Medulla oblongata (tissue), 1 donor: ENCODE measurements at regions not wholly inside any gene's neighbourhood (a gene's known extent, or its start where the extent isn't known, plus 50 kb on each side); places are given as distances from the start of the nearest gene placed in this dataset.
"Not testable (repeated sequence)": the region's sequence is repeated elsewhere in the genome, so short reads cannot be mapped to it uniquely, and the experiment has no call there.

Source experiments
- DNase-seq: peaks from one replicate; pipeline ENCODE4 v3.0.0-alpha.2; 2015; ENCODE audit errors: extremely low spot score

DNA sequence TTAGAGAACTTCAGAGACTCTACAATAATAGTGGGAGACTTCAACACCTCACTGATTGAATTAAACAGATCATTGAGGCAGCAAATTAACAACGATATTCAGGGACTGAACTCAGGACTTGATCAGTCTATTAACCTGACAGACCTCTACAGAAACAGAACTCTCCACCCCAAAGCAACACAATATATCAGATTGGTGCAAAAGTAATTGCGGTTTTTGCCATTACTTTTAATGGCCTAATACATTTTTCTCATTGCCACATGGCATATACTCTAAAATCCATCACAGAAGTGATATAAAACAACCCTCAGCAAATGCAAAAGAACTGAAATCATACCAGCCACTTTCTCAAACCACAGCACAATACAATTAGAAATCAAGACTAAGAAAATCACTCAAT is 298.1 kb upstream of the SGO1 start:
- DNase-seq, result no peak

DNA sequence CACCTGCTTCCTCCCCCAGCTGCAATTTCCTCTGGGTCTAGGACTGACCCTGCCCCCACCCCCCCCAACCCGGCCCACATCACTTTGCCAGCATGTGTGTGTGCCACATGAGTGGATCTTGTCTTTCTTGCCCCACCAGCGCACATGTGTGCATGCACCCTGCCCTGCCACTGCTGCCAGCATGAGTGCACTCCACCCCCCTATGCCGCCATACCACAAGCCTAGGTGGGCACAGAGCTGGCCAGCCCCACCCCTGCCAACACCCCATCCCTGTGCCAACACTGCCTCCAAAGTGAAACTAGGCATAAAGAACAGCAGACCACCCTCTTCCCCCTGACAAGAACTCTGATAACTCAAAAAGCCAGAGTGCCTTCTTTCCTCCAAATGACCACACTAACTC is 296.3 kb upstream of the SGO1 start:
- DNase-seq, result no peak

DNA sequence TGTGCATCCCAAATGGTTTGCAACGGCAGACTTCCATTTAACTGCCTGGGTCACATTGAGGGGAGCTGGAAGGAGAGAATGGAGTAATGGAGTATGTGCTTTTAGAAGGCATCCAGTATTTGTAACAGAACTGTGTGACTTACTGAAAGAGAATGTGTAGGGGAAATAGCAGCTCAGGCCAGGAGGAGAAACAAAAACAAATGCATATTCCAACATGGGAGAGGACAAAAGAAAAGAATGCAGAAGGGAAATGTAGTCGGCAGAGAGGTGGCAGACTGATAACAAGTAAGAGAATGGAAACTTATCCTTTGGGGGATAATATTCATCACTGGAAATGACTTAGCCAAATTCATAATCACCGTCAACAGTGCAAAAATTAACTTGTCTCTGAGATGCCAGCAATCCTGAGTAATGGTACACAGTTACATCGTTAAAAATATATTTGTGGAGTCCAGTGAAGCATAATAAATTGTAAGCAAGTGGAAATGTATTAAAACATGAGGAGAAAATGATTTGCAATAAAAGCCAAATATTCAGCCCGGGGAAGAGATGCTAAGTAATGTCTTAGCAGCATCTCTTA is 294.9 kb upstream of the SGO1 start:
- no peak for DNase-seq

DNA sequence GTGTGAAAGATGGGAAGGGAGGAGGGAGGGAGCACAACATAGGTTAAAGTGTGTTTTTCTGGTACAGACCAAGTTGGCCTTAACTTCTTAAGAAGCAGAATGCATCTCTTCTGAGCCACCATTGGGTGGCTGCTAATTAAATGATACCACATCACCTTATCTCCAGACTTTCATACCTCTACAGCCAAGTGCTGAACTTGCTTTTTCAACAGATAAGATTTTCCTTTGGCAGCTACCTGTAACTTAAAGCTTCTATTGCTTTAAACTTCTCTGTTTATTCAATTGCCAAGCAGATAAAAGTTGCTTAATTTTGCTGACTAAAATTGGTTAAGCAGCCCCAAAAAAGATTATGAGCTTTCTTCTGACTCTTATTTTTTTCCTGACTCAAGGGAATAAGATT is 292.4 kb upstream of the SGO1 start:
- DNase-seq, result no peak

- DNase-seq, result not testable (repeated sequence)
These were observed 278.2 kb upstream of the SGO1 start for GRCh38 chr3:20464237-20464636.

DNA sequence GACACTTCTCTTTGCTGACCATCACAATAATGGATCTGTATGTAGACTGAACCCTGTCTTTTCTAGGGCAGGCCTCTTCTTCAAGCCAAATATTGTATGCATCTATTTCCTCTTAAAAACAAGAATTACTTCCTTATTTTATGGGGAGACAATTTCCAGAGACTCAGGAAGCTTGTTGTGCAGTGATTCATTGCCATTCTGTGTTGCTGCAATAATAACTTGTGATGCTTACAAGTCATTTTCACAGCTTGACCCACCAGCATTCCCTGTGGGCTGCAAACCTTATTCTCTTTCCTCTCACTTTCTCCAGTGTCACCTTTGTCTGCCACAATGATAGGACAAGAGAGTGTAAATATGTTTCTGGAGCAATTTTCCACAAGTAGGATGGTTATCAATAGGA is 276.7 kb upstream of the SGO1 start:
- DNase-seq, result no peak

- DNase-seq, result no peak
These were observed 276.2 kb upstream of the SGO1 start for GRCh38 chr3:20462226-20462625.

DNA sequence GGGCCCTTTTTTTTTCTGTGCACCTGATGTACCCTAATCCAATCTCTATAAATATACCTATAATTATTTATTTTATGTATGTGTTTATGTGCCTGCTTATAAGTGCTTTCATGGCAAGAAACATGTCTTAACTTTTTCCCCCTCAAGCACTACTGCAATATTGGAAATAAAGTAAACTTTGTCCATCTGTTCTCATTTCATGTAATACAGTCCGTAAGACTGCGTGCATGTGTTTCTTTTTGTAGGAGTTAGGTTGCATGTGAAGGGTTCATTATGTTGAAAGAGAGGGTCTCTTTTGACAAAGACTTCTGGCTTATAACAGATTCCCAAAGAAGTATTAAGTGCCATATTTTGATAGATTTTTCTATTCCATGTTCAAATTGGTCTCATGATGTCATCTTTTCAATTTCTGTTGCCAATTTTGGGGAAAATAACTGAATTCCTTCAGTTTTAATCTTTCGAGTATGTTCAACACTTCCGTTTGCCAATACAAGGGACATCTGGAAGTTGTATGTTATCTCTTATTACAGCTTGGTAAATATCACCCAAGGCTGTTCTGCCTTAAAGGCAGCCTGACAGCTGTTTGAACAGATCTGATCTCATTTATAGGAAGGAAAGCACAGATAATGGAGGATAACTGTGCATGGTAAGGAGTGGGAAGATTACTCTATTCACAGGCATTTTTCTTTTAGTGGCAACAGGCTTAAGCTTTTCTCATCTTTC is 273.1 kb upstream of the SGO1 start:
- no peak for DNase-seq

DNA sequence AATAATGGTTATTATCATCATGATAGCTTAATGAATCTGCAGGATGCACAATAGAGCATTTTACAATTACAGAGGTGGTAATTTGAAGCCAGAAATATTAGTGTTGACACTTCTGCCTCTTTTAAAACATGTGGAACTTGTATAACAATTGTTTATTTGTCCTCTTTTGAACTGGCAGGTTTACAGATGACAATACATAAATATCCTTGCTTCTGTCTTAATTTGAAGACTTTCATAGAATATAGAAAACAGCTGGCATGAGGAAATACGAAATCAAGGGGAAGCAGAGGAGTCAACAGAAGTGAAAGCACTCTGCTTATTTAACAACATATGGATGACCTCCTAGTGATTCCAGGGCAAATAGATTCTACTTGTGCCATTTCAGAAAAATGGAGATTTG is 270.5 kb upstream of the SGO1 start:
- no peak for DNase-seq

- no peak for DNase-seq
These were observed 265.2 kb upstream of the SGO1 start for GRCh38 chr3:20451170-20451569.

DNA sequence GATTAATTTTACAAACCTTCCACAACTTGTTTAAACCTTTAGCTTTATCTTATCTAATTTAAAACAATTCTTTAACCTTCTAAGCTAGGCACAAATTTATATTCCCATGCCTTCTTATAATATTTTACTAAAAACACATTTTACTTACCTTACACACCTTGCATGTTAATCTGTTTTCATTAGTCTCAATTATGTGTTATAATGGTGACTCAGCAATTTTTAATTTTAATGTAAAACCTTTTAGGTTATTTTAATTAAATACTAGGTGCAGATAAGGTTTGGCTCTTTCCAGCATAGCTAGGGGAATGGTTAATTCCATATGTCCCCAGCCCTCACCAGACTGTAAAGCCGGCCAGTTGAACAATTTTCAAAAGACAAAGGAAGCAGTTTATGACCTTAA is 264.6 kb upstream of the SGO1 start:
- no peak for DNase-seq

DNA sequence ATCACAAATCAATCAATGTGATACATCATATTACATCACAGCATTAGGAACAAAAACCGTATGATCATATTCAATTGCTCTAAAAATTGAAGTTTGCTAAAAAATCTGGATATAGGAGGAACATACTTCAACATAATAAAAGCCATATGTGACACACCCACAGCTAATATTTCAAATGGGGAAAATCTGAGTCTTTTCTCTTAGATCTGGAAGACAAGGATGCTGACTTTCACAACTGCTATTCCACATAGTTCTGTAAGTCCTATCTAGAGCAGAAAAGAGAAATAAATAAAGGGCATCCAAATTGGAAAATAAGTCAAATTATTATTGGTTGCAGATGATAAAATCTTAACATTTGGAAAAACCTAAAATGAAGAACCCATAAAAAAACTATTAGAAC is 256.8 kb upstream of the SGO1 start:
- DNase-seq, result no peak

- DNase-seq, result not testable (repeated sequence)
These were observed 241.3 kb upstream of the SGO1 start for GRCh38 chr3:20427268-20427667.

- no peak for DNase-seq
These were observed 239.1 kb upstream of the SGO1 start for GRCh38 chr3:20425138-20425537.

DNA sequence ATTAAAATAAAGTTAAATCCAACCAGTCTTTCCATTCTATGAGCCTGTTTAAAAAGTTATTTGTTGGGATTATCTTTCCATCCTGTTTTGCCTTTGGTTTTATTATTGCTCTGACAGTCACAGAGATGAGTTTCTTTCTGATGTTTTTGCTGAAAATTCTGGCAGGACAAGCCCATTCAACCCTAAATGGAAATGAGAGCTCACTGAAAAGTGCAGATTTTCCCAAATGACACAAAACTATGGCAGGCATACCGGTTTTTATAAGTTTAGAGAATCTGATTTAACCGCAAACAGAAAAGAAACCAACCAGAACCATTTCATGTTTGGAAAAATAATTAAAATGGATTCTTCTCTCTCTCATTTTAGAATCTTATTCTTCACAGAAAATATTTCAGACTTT is 238.1 kb upstream of the SGO1 start:
- DNase-seq, result no peak

DNA sequence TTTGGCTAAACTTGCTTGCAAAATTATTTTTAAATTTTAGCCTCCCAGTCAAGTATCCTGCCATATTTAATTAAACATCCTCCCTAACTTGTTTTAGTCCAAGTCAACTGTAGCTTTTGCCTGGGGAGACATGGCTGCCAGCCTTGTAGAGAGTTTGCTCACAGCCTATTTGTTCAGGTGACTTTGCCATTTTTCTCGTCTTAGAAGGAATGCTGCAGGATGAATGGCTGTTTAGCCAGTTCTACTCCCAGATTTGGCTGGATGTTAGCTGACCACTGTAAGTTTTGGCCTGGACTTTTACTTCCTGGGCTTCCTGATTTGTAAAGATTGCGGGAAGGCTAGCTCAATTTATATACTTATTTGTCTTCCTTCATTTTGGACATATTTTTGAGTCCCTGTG is 236.4 kb upstream of the SGO1 start:
- no peak for DNase-seq

GRCh38 chr3:20417388-20418108 is 231.5 kb upstream of the SGO1 start:
- no peak for DNase-seq

- DNase-seq, result no peak
These were observed 220.6 kb upstream of the SGO1 start for GRCh38 chr3:20406611-20407011.

- no peak for DNase-seq
These were observed 219.7 kb upstream of the SGO1 start for GRCh38 chr3:20405744-20406143.

DNA sequence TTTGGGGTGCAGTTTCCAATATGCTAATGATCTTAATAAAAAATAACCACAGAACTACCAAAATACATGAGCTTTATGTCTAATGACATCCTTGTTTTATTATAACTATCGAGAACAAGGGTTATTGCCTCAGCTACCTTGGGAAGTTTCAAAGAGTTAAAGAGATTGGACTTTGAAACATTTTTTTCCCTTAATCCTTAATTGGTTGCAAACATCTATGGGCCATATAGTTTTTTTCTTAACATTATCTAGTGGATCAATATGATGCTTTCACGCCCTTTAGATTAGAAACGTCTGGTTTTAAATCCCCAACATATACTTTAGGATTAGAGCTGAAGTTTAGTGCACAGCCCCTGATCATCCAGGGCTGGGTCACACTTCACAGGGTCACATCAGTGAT is 219.2 kb upstream of the SGO1 start:
- DNase-seq, result no peak

DNA sequence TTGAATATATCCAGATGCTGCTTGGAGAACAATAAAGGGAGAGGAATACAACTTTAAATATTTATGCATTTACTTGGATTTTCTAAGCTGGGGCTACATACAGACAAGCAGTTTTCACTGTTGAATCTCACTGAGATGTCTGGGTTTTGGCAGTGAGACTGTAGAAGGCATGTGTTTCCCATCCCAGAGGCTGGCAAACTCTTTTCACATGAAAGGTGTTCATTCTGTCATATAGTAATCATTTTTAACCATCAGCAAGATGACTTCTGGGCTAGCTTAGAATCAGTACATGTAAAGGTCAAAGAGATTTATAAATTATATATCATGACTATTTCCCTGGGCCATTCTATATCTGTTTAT is 218.7 kb upstream of the SGO1 start:
- DNase-seq, result no peak

- no peak for DNase-seq
These were observed 218.2 kb upstream of the SGO1 start for GRCh38 chr3:20403986-20404740.

- no peak for DNase-seq
These were observed 215.2 kb upstream of the SGO1 start for GRCh38 chr3:20401253-20401652.
